ENCODE measurements at regions not wholly inside any gene's neighbourhood (a gene's known extent, or its start where the extent isn't known, plus 50 kb on each side); places are given as distances from the start of the nearest gene placed in this dataset.

DNA sequence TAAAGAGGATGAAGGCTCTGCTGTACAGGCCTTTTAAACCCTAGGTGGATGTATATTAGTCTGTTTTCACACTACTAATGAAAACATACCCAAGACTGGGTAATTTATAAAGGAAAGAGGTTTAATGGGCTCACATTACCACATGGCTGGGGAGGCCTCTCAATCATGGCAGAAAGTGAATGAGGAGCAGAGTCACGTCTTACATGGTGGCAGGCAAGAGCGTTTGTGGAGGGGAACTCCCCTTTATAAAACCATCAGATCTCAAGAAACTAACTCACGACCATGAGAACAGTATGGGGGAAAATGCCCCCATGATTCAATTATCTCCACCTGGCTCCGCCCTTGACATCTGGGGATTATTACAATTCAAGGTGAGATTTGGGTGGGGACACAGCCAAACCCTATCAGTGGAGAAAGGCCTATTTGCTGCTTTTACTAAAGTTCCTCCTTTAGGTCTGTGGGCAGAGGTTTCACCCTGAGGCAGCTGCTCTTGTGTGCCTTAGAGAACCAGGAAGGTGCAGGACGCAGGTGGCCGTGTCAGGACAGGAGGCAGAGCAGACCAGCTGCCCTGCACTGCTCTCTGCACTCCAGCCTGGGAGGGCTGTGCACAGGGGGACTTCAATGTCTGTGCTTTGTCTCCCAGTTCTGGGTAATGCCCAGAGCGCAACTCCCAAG, 178.8 kb upstream of the HDAC4 start:
- TF ChIP-seq KLF16 (IDR thresholded peaks at IDR 0.05): no peak
- TF ChIP-seq, protein P1, sequence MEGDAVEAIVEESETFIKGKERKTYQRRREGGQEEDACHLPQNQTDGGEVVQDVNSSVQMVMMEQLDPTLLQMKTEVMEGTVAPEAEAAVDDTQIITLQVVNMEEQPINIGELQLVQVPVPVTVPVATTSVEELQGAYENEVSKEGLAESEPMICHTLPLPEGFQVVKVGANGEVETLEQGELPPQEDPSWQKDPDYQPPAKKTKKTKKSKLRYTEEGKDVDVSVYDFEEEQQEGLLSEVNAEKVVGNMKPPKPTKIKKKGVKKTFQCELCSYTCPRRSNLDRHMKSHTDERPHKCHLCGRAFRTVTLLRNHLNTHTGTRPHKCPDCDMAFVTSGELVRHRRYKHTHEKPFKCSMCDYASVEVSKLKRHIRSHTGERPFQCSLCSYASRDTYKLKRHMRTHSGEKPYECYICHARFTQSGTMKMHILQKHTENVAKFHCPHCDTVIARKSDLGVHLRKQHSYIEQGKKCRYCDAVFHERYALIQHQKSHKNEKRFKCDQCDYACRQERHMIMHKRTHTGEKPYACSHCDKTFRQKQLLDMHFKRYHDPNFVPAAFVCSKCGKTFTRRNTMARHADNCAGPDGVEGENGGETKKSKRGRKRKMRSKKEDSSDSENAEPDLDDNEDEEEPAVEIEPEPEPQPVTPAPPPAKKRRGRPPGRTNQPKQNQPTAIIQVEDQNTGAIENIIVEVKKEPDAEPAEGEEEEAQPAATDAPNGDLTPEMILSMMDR (IDR thresholded peaks at IDR 0.05 in 2 of 3, conservative IDR thresholded peaks at IDR 0.05 in 1 of 3; ENCODE audit: insufficient read depth in 2 of 3, low read depth in 1 of 3, low read length in 3 of 3): no peak
- no peak for TF ChIP-seq GABPA (tag; conservative IDR thresholded peaks at IDR 0.05; ENCODE audit: low read depth)
- TF ChIP-seq SMC3 (conservative IDR thresholded peaks at IDR 0.05; ENCODE audit: insufficient read depth, low read depth, low read length): no peak
- TF ChIP-seq ZNF436 (CRISPR knock-in tag; IDR thresholded peaks at IDR 0.05): no peak
- no peak for TF ChIP-seq TBP (optimal IDR thresholded peaks at IDR 0.05; ENCODE audit: low read depth, low read length)
- no peak for TF ChIP-seq ZFX (CRISPR knock-in tag; IDR thresholded peaks at IDR 0.05)
- no peak for TF ChIP-seq FOXM1 (IDR thresholded peaks at IDR 0.05; ENCODE audit: low read depth)
- TF ChIP-seq FOXM1 (CRISPR knock-in tag; IDR thresholded peaks at IDR 0.05; ENCODE audit: low read depth): no peak
- TF ChIP-seq SP1 (CRISPR knock-in tag; IDR thresholded peaks at IDR 0.05): no peak
- no peak for TF ChIP-seq ZFP1 (CRISPR knock-in tag; IDR thresholded peaks at IDR 0.05)
- no peak for TF ChIP-seq HMG20A (CRISPR knock-in tag; conservative IDR thresholded peaks at IDR 0.05)
- no peak for TF ChIP-seq CREB1 (IDR thresholded peaks at IDR 0.05)
- TF ChIP-seq CREB1 (CRISPR knock-in tag; IDR thresholded peaks at IDR 0.05): no peak
- TF ChIP-seq SREBF2 (CRISPR knock-in tag; IDR thresholded peaks at IDR 0.05): no peak
- TF ChIP-seq KDM4B (IDR thresholded peaks at IDR 0.05; ENCODE audit: borderline replicate concordance in 2 of 2, low read depth in 1 of 2): no peak
